Jurkat, Clone E6-1 (cell line): ENCODE measurements at regions not wholly inside any gene's neighbourhood (a gene's known extent, or its start where the extent isn't known, plus 50 kb on each side); places are given as distances from the start of the nearest gene placed in this dataset.
A peak's percentile ranks its signal among the peaks of the same experiment; 100 is the strongest.

Experiments used
- DNase-seq: peaks from one replicate; pipeline ENCODE4 v3.0.0-alpha.2; 2011; ENCODE audit warnings: low read depth, low spot score
- H3K4me3 ChIP-seq: 2 replicates; pipeline ENCODE4 v1.5.1; 2011; ENCODE audit warnings: mild to moderate bottlenecking, low read length, control low read depth, moderate library complexity

DNA sequence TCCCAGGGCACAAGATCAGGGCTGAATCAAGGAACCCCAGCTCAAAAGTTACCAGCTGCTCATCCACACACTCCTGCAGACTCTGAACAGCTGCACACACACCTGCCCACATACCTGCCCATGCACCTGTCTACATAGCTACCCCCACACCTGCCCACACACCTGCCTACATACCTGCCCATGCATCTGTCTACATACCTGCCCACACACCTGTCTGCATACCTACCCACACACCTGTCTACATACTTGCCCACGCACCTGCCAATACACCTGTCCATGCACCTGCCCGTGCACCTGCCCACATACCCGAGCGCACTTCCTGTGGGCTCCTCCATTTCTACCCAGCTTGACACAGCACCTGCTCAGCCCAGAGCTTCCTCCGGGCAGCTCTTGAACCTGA is 122.8 kb upstream of the AGAP1 start:
- no peak for DNase-seq
- no peak overlapping the region for H3K4me3 ChIP-seq

DNA sequence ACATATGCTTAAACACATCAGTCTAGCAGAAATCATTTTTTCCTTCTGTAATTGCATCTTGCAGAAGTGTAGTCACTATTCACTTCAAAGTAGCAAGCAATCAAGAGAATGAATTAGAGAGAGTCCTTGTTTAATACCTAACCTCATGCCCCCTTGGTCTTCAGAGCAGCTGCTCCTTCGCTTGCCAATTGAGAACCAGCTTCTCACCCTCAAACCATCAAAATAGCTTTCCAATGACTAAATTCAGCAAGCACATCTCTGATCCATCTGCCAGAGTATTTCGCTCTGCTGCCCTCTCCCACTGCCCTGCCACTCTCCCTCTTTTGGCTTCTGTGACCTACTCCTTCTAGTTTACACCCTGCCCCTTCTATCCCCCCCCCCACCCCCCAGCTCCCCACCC is 120.7 kb upstream of the AGAP1 start:
- H3K4me3 ChIP-seq, result no peak overlapping the region
- no peak for DNase-seq

DNA sequence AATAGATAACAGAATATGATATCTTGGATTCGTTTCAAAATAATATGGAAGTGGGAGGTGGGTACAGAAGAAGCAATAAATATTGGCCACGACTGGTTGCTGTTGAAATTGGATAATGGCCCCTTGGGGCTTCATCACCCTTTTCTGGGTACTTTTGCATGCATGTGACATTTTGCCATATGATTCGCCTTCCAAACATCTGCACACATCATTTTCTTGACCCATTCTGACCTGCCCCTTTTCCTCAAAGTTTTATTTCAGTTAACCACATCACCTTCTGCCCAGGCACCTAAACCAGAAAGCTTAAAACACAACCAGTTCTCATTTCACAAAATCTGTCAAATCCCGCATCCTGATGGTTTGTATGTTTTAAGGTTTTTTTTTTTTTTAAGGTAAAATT is 116.7 kb upstream of the AGAP1 start:
- no peak overlapping the region for H3K4me3 ChIP-seq
- DNase-seq, result no peak

DNA sequence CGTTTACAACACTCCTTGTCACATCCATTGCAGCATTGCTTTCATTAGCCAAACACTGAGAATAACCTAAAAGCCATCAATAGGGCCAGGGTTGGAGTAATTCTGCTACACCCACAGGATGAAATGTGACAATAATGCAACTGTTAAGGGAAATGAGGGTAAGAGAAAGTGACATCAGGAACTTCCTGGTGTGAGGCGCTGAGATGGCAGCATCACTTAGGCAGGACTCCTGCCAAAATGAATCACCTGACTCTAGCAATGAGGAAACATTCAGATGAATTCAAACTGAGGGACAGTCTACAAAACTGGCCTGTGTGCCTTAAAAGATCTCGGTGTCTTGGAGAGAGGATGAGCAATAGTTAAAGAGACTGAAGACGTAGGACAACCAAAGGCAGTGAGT is 115.6 kb upstream of the AGAP1 start:
- no peak overlapping the region for H3K4me3 ChIP-seq
- no peak for DNase-seq

DNA sequence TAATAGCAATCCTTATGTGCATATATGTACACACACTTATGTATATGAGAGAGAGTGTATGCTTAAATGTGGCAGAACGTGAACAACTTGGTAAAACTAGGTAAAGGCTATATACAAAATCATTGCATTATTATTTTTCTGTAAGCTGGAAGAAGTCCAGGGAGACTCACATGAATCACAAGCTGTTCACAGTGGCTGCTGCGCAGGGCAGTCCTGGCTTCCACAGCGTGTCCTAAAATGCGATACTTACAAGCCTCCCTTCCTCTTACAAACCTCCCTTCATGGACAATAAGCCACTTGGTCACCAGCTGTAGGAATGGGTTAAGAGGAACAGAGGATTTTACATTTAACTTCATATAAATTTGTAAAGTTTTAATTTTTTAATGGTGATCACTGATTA is 114.9 kb upstream of the AGAP1 start:
- no peak for DNase-seq
- H3K4me3 ChIP-seq, result no peak overlapping the region

DNA sequence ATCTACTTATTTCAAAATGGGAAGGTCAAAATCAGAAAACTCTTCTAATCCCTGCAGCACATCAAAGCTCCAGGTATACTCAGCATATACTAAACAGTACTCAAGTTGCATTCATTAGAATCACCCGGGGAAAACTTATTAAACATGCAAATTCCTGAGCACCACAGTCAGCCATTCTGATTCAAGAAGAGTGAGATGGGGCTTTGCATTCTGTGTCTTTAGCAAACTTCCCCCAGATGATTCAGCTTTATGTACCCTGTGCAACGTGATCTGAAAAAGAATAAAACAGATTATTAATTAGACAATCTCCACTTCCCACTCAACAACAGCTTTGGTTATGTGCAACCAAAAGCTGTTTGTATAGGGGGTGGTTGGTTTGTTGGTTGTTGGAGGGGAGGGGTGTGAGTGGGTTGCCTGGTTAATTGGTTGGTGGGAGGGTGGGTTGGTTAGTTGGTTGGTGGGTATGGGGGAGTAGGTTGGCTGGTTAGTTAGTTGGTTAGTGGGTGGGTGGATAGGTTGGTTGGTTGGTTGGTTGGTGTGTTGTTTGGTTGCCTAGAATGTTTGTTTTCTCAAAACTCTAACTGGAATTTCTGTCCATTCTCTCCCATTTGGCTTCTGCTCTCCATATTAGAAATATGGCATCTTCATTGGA is 112.5 kb upstream of the AGAP1 start:
- DNase-seq, result no peak

DNA sequence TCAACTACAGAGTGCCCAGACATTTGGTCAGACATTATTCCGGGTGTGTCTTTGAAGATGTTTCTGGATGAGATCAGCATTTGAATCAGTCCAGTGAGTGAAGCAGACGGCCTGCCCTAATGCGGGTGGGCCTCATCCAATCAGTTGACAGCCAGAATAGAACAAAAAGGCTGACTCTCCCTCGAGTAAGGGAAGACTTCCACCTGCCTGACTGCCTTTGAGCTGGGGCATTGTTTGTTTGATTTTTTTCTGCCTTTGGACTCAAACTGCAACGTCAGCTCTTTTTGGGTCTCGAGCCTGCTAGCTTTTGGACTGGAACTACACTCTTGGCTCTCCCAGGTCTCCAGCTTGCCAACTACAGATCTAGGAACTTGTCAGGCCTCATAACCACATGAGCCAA is 111.7 kb upstream of the AGAP1 start:
- H3K4me3 ChIP-seq, result no peak overlapping the region
- DNase-seq, result no peak

More for the DNA sequence above, 112.5 kb upstream of the AGAP1 start:
- no peak overlapping the region for H3K4me3 ChIP-seq

DNA sequence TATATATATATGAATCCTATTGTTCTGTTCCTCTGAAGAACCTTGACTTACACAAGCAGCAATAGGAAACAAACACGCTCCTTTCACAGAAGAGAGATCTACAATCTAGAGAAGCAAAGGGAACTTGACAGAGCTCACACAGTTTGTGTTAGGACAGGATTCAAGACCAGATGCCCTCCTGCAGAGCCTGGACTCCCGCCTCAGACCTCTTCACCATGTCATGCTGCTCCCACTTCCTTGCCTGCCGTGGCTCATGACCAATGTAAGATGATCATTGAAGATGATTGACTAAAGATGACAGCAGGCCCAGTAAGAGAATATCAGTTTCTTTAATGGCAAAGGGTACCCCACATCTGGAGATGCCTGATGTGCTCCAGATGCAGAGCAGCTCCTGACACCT is 111.2 kb upstream of the AGAP1 start:
- H3K4me3 ChIP-seq, result no peak overlapping the region
- DNase-seq, result no peak

DNA sequence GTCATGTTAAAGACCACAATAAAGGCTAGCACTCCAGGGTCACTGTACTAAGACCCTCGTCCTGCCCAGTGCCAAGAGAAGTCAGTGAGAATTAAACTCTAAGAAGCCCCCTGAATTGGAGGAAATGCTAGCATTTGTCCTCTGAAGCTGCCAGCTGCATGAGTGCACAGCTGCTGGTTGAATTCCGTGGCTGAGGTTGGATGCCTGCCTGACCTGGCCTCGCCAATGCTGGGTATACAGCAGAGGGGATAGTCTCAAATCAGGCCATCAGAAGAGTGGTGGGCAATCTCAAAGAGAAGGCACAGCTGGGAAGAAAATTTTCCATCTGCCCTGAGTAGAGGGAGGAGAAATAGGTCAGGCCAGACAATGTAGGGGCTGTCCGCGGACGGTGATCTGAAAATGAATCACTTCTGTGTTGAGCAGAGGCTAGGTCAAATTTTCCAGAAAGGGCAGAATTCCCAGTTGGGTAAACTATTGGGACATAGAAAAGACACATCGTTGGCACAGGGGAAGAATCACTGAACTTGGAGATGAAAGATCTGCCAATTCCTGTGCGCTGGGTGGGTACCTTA is 110.5 kb upstream of the AGAP1 start:
- H3K4me3 ChIP-seq, result no peak overlapping the region
- no peak for DNase-seq

DNA sequence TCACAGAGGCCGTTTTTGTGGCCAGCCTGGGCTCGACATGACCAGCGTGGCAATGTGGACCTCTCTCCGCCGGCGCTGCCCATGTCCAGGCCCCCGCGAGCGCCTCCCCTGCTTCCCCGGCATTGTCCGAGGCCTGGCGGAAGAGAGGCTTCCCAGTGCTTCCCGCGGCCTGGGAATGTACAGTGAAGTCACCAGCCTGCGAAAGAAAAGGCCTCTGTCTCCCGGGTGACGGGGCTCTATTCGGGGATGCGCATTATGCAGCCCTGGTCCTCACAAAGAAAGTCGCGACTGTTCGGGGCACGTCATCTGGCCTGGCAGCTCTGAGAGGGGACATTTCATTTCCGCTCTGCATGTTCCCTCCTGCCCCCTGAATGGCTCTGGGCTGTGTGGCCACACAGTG is 109.2 kb upstream of the AGAP1 start:
- H3K4me3 ChIP-seq, result no peak overlapping the region
- no peak for DNase-seq

DNA sequence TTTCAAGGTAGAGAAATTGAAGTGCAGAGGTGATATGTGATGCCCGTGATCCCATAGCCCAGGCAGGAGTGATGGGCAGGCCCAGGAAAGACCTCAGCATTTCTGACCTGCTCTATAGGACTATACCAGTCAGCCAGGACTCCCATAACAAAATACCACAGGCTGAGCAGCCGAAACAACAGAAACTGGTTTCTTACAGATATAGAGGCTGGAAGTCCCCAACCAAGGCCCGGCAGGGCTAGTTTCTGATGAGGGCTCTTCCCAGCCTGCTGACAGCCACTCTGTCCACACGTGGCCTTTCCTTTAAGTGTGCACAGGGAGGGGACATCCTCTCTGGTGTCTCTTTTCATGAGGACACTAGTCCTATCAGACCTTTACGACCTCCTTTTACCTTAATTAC is 104.2 kb upstream of the AGAP1 start:
- H3K4me3 ChIP-seq, result no peak overlapping the region
- DNase-seq, result no peak

DNA sequence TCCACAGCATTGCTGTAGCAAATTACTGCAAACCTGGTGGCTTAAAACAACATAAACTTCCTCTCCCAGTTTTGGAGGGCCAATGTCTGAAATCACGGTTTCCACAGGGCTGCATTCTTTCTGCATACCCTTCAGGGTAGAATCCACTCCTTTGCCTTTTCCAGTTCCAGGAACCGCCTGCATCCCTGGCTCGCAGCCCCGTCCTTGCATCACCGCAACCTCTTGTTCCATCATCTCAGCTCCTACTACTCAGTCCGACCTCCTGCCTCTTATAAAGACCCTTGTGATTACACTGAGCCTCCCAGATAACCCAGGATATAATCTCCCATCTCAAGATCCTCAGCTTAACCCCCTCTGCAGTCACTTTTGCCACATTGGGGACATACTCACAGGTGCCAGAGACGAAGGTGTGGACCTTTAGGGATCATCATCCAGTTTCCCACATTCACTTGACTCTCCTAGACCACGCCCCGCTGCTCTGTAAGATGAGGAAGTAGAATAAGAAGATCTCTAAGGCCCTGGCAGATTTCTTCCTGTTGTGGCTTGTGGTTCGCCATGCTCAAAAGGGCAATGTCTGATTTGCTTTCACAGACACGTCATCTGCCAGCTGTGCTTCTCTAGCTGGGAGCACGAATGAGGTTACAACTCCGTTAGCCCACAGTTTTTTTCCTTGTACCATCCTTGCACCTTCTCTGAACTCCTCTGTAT is 103.6 kb upstream of the AGAP1 start:
- peak; percentile 93 for DNase-seq
- H3K4me3 ChIP-seq, result peak overlapping the region; percentile 17

DNA sequence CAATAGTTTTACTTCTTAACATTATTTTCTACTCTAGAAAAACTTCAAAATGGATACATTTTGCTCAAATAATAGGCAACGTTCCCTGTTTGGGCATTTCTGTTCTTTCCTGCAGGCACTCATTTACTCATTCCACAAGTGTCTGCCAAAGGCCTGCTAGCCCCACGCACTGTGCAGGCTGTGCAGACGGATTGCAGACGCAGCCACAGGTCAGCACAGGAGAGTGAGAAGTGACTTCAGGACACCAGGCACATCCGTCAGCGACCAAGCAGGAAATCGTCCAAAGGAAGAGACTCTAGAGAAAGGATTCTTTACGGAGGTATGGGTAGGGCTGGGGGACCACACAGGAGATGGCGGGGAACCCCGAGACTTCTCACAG is 103.0 kb upstream of the AGAP1 start:
- no peak for DNase-seq
- H3K4me3 ChIP-seq, result peak overlapping the region; percentile 17

DNA sequence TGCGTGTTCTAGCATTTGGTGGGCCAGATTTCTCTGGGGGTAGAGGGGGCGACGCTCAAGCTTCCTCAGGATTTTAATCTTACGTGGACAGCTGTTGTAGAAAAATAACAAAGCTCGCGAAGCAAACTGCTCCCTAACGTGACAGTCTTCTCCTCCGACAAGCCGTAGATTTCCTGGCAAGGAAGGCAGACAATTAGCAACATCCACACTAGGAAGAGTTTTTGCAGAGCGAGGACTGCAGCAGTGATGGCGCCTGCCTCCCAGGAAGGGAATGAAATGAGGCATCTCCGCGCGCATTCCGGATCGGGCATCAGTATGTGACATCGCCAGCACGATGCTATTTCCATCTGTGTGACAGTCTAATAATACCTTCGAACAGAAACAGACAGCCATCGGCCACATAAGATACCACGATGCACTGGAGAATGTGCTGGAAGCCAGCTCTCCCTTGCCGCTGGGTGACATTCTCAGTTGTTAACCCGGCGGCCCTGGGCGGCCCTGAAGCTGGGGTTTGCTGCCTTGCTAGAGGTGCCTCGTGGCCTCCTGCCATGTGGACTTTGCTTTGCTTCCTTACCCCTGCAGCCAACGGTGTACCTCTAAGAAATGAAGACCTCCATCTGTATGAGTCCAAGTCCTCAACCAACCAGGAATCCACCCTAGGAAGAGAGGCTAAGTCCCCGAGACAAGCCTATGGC is 101.8 kb upstream of the AGAP1 start:
- no peak for DNase-seq
- no peak overlapping the region for H3K4me3 ChIP-seq

DNA sequence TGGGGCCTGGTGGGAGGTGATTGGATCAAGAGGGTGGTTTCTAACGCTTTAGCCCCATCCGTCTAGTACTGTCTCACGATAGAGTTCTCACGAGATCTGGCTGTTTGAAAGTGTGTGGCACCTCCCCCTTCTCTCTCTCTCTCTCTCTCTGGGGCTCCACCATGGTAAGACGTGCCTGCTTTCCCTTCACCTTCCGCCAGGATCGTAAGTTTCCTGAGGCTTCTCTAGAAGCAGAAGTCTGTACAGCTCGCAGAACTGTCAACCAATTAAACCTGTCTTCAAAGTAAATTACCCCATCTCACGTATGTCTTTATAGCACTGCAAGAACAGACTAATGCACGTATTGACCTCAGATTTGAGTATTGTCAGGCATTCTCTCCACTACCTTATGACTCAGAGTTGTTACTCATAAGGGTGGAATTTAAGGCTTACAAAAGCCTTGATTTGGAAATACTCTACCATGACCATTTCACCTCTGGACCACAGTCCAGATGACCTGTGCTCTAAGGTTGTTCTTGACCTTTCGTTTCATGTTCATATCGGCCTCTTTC is 99.5 kb upstream of the AGAP1 start:
- no peak overlapping the region for H3K4me3 ChIP-seq
- no peak for DNase-seq

DNA sequence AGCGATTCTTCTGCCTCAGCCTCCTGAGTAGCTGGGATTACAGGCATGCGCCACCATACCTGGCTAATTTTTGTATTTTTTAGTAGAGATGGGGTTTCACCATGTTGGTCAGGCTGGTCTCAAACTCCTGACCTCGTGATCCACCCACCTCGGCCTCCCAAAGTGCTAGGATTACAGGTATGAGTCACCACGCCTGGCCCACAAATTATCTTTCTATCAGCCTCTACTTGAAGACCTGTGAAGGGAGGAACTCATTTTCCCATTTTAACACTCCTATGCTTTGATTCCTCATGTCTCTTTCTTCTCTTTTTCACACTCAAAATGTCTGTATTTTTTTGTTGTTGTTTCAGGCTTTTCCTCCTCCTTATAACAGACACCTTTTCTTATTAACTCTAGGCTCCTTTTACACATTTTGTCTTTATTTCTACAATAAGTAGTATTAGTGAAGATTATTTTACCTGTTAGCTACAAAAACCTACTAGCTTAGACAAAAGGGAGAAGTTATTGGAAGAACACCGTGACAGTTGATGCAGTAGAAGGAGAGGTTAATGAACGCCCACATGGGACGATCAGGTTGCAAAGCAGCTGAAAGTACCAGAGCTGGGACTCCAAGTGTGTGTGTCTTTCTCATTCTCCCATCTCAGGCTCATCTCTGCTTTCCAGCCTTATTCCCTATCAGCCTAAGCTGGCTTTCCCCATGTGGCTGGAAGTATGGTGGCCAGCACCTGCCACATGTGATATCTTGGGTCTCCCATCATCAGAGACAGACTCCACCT is 97.6 kb upstream of the AGAP1 start:
- no peak for DNase-seq
- H3K4me3 ChIP-seq, result no peak overlapping the region

DNA sequence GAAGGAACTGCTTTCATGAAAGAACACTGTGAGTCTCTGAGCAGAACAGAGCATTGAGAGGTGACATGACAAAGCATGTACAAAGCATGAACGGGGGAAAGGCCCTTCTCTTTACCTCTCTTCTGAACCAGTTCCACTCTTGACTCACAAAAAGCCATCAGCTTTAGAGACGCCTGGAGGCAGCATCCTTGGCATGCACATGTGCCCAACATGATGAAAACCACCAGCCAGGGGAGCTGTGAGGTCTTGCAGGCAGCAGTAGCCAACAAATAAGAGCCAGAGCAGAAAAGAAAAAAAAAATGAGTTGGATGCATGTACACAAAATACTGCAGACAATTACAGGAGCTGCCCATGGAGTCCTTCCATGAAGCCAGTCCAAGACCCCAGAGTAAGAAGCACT is 95.5 kb upstream of the AGAP1 start:
- no peak overlapping the region for H3K4me3 ChIP-seq
- DNase-seq, result no peak

DNA sequence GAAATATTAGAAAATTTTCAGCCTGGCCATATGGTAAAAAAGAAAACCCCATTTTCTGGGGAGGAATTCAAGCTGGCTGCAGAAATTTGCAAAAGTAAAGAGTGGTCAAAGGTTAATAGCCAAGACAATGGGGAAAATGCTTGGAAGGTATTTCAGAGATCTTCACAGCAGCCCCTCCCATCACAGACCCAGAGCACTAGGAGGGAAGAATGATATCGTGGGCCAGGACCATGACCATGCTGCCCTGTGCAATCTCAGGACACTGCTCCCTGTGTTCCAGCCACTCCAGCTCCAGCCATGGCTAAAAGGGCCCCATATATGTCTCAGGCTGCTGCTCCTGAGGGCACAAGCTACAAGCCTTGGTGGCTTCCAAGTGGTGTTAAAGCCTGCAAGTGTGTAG is 93.9 kb upstream of the AGAP1 start:
- DNase-seq, result no peak
- no peak overlapping the region for H3K4me3 ChIP-seq

DNA sequence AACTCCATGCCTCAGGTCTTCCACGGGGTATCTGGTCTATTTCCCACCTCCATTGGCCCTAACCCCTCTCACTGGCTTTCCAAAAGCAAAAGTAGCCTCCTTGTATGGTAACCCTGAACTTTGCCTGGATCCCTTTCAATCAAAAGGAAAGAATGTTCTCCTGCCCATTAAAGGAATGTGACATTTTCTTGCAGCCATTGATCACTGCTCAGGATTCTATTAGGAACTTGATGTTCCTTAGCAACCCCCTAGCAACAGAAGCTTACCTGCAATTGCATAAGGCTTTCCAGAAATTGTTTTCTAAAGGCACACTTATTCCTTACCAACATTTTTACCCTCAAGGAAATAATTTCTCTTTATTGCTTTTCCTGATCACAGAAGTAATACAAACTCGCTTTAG is 91.4 kb upstream of the AGAP1 start:
- no peak overlapping the region for H3K4me3 ChIP-seq
- no peak for DNase-seq
